Ovary (tissue), 7 donors: ENCODE measurements at regions not wholly inside any gene's neighbourhood (a gene's known extent, or its start where the extent isn't known, plus 50 kb on each side); places are given as distances from the start of the nearest gene placed in this dataset.

Experiments
- DNase-seq, 5 donors: peaks; one replicate each; pipeline ENCODE4 v3.0.0-alpha.2; 2019 to 2020
- H3K27ac ChIP-seq, 2 donors: fragments of 200-600 bp; one replicate each; pipeline versions ENCODE4 v1.5.1 to v1.8.0; 2019 to 2022
- H3K27me3 ChIP-seq: fragments of 200-600 bp; one replicate; pipeline ENCODE4 v1.8.0; 2022
- H3K36me3 ChIP-seq: fragments of 200-600 bp; sonication (generic); one replicate; pipeline ENCODE4 v1.5.1; 2019
- H3K4me1 ChIP-seq: one replicate; pipeline ENCODE4 v1.8.1; 2013; ENCODE audit warnings: mild to moderate bottlenecking, moderate library complexity; ENCODE audit not compliant: insufficient read depth
- H3K4me3 ChIP-seq: fragments of 200-600 bp; sonication (generic); one replicate; pipeline ENCODE4 v1.5.1; 2017
- H3K9me3 ChIP-seq, 2 donors: fragments of 200-600 bp in 1 of 2; sonication (generic) in 1 of 2; one replicate each; pipeline versions ENCODE4 v1.5.1 to v1.8.1; 2013 to 2019; ENCODE audit warnings: mild to moderate bottlenecking in 1 of 2, moderate library complexity in 1 of 2
- EP300 ChIP-seq: sonication (generic); formaldehyde crosslinking; IDR thresholded peaks from one replicate; pipeline ENCODE4 v1.6.1; 2017; ENCODE audit warnings: antibody characterized with exemption
- POLR2A ChIP-seq: fragments of 450-650 bp; IDR thresholded peaks from one replicate; pipeline ENCODE4 v1.6.1; 2017; ENCODE audit warnings: antibody characterized with exemption, mild to moderate bottlenecking, moderate library complexity
- WGBS, 3 donors: extraction: QIAGEN DNeasy Blood & Tissue Kit in 1 of 3; methylation state at CpG; one replicate each; pipeline versions ENCODE4 v1.1.5 to v1.1.7; 2013 to 2017; 5-methylcytosine and 5-hydroxymethylcytosine counted together
- intact Hi-C, 4 donors: fragments of 100-400 bp; cut with DNase I; formaldehyde crosslinking; loops; one replicate each; pipeline versions ENCODE4 v1.11.0 to v1.15.1; 2022 to 2023
- TF ChIP-seq, protein P1 (sequence below), 3 donors: fragments of 450-650 bp in 2 of 3; fragments of 200-600 bp in 1 of 3; IDR thresholded peaks; one replicate each; pipeline versions ENCODE4 v1.5.1 to v1.8.0; 2016 to 2022; ENCODE audit warnings: antibody characterized with exemption in 3 of 3, mild to moderate bottlenecking in 1 of 3
- donor health status: DM: no; HTN: no; CAD: no; lungs with moderate emphysema.
- donor health status: DM: no; HTN: no; CAD: no.
- donor health status: Bipolar disorder and iron deficiency.
- donor health status: DM: no; HTN: no; CAD: no.
- donor health status: DM: yes; HTN: yes; CAD: no.

DNA sequence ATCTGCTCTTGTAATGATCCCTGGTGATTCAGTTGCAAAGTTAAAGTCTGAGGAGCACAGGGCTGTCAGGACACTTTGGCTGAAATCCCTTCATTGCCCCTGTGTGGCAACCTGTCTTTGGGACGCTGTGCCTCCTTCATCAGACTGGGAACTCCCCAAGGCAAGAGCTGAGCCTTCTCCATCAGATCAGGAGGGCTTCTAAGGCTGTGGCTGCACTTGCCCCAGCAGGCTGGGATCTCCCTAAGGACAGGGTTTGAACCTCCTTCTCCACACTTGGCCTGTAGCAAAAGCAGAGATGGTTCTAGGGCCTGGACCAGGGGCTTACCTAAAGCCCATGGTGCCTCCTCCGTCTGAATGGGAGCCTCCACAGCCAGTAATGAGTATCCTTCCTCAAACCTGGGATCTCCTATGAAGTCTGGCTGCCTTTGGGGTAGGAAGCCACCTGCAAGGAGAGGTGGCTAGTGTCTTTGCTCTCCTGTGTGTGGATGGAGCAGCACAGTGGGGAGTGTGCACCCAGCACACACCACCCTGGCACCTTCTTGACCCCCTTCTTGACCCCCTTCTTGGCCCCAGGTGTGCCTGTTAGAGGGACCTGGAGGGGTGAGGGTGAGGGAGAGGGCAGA, 79.0 kb upstream of the NKD1 start:
- intact Hi-C loops: loop anchor here in 1 of 4 donors (10.0 kb wide), 1 partner anchor 64 kb away; no protein-coding TSS in a partner anchor
- no peaks in the 10 kb centered on the region for H3K9me3 ChIP-seq
- no peak overlapping the region for H3K27ac ChIP-seq
- H3K27me3 ChIP-seq: no peaks in the 10 kb centered on the region
- DNase-seq: no peak
- no peaks in the 10 kb centered on the region for H3K36me3 ChIP-seq
- H3K4me3 ChIP-seq: no peak overlapping the region
- TF ChIP-seq, protein P1, sequence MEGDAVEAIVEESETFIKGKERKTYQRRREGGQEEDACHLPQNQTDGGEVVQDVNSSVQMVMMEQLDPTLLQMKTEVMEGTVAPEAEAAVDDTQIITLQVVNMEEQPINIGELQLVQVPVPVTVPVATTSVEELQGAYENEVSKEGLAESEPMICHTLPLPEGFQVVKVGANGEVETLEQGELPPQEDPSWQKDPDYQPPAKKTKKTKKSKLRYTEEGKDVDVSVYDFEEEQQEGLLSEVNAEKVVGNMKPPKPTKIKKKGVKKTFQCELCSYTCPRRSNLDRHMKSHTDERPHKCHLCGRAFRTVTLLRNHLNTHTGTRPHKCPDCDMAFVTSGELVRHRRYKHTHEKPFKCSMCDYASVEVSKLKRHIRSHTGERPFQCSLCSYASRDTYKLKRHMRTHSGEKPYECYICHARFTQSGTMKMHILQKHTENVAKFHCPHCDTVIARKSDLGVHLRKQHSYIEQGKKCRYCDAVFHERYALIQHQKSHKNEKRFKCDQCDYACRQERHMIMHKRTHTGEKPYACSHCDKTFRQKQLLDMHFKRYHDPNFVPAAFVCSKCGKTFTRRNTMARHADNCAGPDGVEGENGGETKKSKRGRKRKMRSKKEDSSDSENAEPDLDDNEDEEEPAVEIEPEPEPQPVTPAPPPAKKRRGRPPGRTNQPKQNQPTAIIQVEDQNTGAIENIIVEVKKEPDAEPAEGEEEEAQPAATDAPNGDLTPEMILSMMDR (IDR thresholded peaks at IDR 0.05): no peak
- no peak for TF ChIP-seq POLR2A
- TF ChIP-seq EP300: no peak
- no peaks in the 10 kb centered on the region for H3K4me1 ChIP-seq
- 47 to 91% (median 50%) methylated on average over 2 of the region's 2 CpGs for WGBS, 3 donors

DNA sequence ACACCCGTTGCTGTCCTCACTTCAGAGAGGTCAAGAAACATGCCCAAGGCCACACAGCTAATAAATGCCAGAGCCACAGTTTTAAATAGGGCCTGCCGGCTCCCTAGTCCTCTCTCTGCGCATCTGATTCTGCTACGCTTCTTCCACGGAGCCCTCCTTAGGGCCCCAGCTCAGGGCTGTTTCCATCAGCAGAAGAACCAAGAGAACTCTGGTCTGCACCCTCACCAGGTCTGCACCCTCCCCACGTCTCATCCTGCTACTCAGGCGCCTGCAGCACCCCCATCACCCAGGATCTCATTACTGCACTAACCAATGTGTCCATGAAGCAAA, 79.5 kb upstream of the NKD1 start:
- H3K9me3 ChIP-seq: no peaks in the 10 kb centered on the region
- H3K4me3 ChIP-seq: no peak overlapping the region
- no peaks in the 10 kb centered on the region for H3K27me3 ChIP-seq
- no peak overlapping the region for H3K27ac ChIP-seq
- H3K36me3 ChIP-seq: no peaks in the 10 kb centered on the region
- TF ChIP-seq, protein P1 (IDR thresholded peaks at IDR 0.05): no peak
- TF ChIP-seq EP300 (no peak), POLR2A (no peak)
- no peak for DNase-seq
- H3K4me1 ChIP-seq: no peaks in the 10 kb centered on the region
- 76 to 83% (median 77%) methylated on average over 7 of the region's 7 CpGs for WGBS, 3 donors
- intact Hi-C loops: loop anchor here in 1 of 4 donors (10.0 kb wide), 1 partner anchor 64 kb away; no protein-coding TSS in a partner anchor

DNA sequence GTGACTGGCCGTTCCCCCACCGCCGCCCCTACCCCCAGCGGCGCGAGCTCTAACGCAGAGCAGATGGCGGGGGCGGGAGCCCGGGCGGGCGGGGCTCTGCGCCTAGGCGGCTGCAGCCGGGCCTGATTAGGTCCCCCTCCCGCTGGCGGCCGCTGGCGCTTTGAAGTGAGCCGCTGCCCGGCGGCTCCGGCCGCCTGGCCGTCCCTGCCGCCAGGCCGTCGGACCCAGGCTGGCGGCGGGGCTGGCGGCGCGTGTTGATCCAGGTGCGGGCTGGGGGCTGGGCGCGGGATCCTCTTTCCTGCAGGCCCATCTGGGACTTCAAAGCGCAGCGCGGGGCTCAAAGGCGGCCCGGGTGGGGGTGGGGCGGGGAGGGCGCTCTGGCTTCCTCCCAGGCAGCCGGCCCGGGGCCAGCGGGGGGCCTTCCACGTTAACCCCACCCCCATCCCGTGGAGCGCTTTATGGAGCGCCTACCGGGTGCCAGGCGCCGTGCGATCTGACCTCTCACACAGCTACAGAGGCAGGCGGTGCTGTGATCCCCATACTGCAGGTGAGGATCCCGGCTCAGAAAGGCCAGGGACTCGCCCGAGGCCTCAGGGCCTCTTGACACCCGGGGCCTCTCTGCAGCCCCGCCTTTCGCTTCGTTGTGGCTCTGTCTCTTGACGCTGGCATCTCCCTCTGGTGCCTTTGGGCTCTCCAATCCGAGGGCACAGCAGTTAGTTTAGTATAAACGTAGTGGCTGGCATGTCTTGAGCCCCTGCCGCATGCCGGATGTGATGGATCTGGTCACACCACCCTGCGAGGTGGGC, 80.0 kb upstream of the NKD1 start:
- no peaks in the 10 kb centered on the region for H3K36me3 ChIP-seq
- H3K4me3 ChIP-seq: peak overlapping the region; percentile 0
- no peaks in the 10 kb centered on the region for H3K27me3 ChIP-seq
- intact Hi-C loops: loop anchor here in 1 of 4 donors (10.0 kb wide), 1 partner anchor 63 kb away; no protein-coding TSS in a partner anchor
- H3K4me1 ChIP-seq: no peaks in the 10 kb centered on the region
- peak in 3 of 5 donors; percentile 23 to 40 (median 24) for DNase-seq
- H3K27ac ChIP-seq: no peak overlapping the region
- TF ChIP-seq, protein P1 (IDR thresholded peaks at IDR 0.05): no peak
- no peak for TF ChIP-seq POLR2A
- no peak for TF ChIP-seq EP300
- no peaks in the 10 kb centered on the region for H3K9me3 ChIP-seq
- WGBS, 3 donors: 6 to 29% (median 13%) methylated on average over 16 to 68 of the region's 68 CpGs

DNA sequence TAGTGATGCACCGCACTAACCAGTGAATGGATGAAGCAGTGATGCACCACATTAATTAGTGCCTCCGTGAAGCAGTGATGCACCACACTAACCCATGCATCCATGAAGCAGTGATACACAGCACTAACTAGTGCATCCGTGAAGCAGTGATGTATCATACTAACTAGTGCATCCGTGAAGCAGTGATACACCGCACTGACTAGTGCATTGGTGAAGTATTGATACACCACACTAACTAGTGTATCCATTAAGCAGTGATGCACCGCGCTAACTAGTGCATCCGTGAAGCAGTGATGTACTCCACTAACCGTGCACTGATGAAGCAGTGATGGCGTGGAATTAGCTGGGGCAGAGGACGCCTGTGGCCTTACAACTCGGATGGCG, 80.6 kb upstream of the NKD1 start:
- H3K9me3 ChIP-seq: no peaks in the 10 kb centered on the region
- no peak for DNase-seq
- H3K27ac ChIP-seq: no peak overlapping the region
- intact Hi-C loops: loop anchor here in 1 of 4 donors (10.0 kb wide), 1 partner anchor 63 kb away; no protein-coding TSS in a partner anchor
- TF ChIP-seq, protein P1 (IDR thresholded peaks at IDR 0.05): no peak
- TF ChIP-seq EP300 (no peak), POLR2A (no peak)
- no peaks in the 10 kb centered on the region for H3K4me1 ChIP-seq
- no peaks in the 10 kb centered on the region for H3K36me3 ChIP-seq
- no peaks in the 10 kb centered on the region for H3K27me3 ChIP-seq
- whole genome bisulfite sequencing, 3 donors: 40 to 51% (median 45%) methylated on average over 10 to 13 of the region's 13 CpGs
- H3K4me3 ChIP-seq: peak overlapping the region; percentile 0
